ENCODE measurements at regions not wholly inside any gene's neighbourhood (a gene's known extent, or its start where the extent isn't known, plus 50 kb on each side); places are given as distances from the start of the nearest gene placed in this dataset.
"Not testable (repeated sequence)": the region's sequence is repeated elsewhere in the genome, so short reads cannot be mapped to it uniquely, and the experiment has no call there.

- DNase-seq (ENCODE audit: low read depth) = no peak
Measured at GRCh38 chr13:89214185-89214584, 1543.0 kb downstream of the SLITRK5 start.

GRCh38 chr13:89215319-89215718 lies 1544.1 kb downstream of the SLITRK5 start:
- not testable (repeated sequence) for DNase-seq (ENCODE audit: low read depth)

GRCh38 chr13:89217813-89218212 lies 1546.6 kb downstream of the SLITRK5 start:
- DNase-seq (ENCODE audit: low read depth) = no peak

GRCh38 chr13:89221557-89222158 lies 1550.5 kb downstream of the SLITRK5 start:
- no peak for DNase-seq (ENCODE audit: low read depth)

GRCh38 chr13:89227356-89227755 lies 1556.2 kb downstream of the SLITRK5 start:
- no peak for DNase-seq (ENCODE audit: low read depth)

- no peak for DNase-seq (ENCODE audit: low read depth)
Measured at GRCh38 chr13:89238496-89238895, 1567.3 kb downstream of the SLITRK5 start.

- no peak for DNase-seq (ENCODE audit: low read depth)
Measured at GRCh38 chr13:89239361-89240127, 1568.4 kb downstream of the SLITRK5 start.

- no peak for DNase-seq (ENCODE audit: low read depth)
Measured at GRCh38 chr13:89255844-89256406, 1584.8 kb downstream of the SLITRK5 start.

- DNase-seq (ENCODE audit: low read depth) = no peak
Measured at GRCh38 chr13:89267734-89268133, 1596.6 kb downstream of the SLITRK5 start.

GRCh38 chr13:89269737-89270136 lies 1598.6 kb downstream of the SLITRK5 start:
- DNase-seq (ENCODE audit: low read depth) = no peak

GRCh38 chr13:89270736-89271135 lies 1599.6 kb downstream of the SLITRK5 start:
- no peak for DNase-seq (ENCODE audit: low read depth)

GRCh38 chr13:89279374-89279773 lies 1608.2 kb downstream of the SLITRK5 start:
- no peak for DNase-seq (ENCODE audit: low read depth)

- no peak for DNase-seq (ENCODE audit: low read depth)
Measured at GRCh38 chr13:89281331-89281730, 1610.2 kb downstream of the SLITRK5 start.

GRCh38 chr13:89282241-89282640 lies 1611.1 kb downstream of the SLITRK5 start:
- DNase-seq (ENCODE audit: low read depth) = no peak

GRCh38 chr13:89287381-89287780 lies 1616.2 kb downstream of the SLITRK5 start:
- DNase-seq (ENCODE audit: low read depth) = no peak

GRCh38 chr13:89294115-89294867 lies 1623.1 kb downstream of the SLITRK5 start:
- no peak for DNase-seq (ENCODE audit: low read depth)

- no peak for DNase-seq (ENCODE audit: low read depth)
Measured at GRCh38 chr13:89307278-89307677, 1636.1 kb downstream of the SLITRK5 start.

GRCh38 chr13:89310943-89311672 lies 1639.9 kb downstream of the SLITRK5 start:
- no peak for DNase-seq (ENCODE audit: low read depth)

GRCh38 chr13:89315287-89315686 lies 1644.1 kb downstream of the SLITRK5 start:
- no peak for DNase-seq (ENCODE audit: low read depth)

- no peak for DNase-seq (ENCODE audit: low read depth)
Measured at GRCh38 chr13:89322466-89322865, 1651.3 kb downstream of the SLITRK5 start.

GRCh38 chr13:89324582-89324981 lies 1653.4 kb downstream of the SLITRK5 start:
- DNase-seq (ENCODE audit: low read depth) = no peak

- DNase-seq (ENCODE audit: low read depth) = no peak
Measured at GRCh38 chr13:89343165-89343564, 1672.0 kb downstream of the SLITRK5 start.

All from activated T-cell treated with anti-CD3 and anti-CD28 coated beads for 48 hours (primary cell).